Activated T-cell treated with anti-CD3 and anti-CD28 coated beads for 24 hours (primary cell): ENCODE measurements at regions not wholly inside any gene's neighbourhood (a gene's known extent, or its start where the extent isn't known, plus 50 kb on each side); places are given as distances from the start of the nearest gene placed in this dataset.
"Not testable (repeated sequence)": the region's sequence is repeated elsewhere in the genome, so short reads cannot be mapped to it uniquely, and the experiment has no call there.

Source experiments
- DNase-seq: peaks from one replicate; pipeline ENCODE4 v3.0.0-alpha.2; 2020; ENCODE audit warnings: low read depth

GRCh38 chr20:60171313-60171712 lies 213.1 kb downstream of the CDH26 start:
- DNase-seq: no peak

- no peak for DNase-seq
These were observed 213.5 kb downstream of the CDH26 start for GRCh38 chr20:60171738-60172137.

- no peak for DNase-seq
These were observed 214.2 kb downstream of the CDH26 start for GRCh38 chr20:60172346-60172984.

GRCh38 chr20:60177080-60177479 lies 218.9 kb downstream of the CDH26 start:
- DNase-seq: no peak

- no peak for DNase-seq
These were observed 222.8 kb downstream of the CDH26 start for GRCh38 chr20:60180986-60181385.

- DNase-seq: no peak
These were observed 228.2 kb downstream of the CDH26 start for GRCh38 chr20:60186412-60186811.

GRCh38 chr20:60187683-60188082 lies 229.5 kb downstream of the CDH26 start:
- DNase-seq: no peak

- no peak for DNase-seq
These were observed 232.8 kb downstream of the CDH26 start for GRCh38 chr20:60191014-60191413.

- DNase-seq: no peak
These were observed 234.1 kb downstream of the CDH26 start for GRCh38 chr20:60192326-60192725.

- not testable (repeated sequence) for DNase-seq
These were observed 240.9 kb downstream of the CDH26 start for GRCh38 chr20:60199132-60199531.

GRCh38 chr20:60199866-60200265 lies 241.6 kb downstream of the CDH26 start:
- no peak for DNase-seq

- DNase-seq: no peak
These were observed 242.2 kb downstream of the CDH26 start for GRCh38 chr20:60200305-60200918.

- DNase-seq: no peak
These were observed 243.1 kb downstream of the CDH26 start for GRCh38 chr20:60201198-60201835.

GRCh38 chr20:60202046-60202445 lies 243.8 kb downstream of the CDH26 start:
- DNase-seq: no peak

GRCh38 chr20:60203451-60203850 lies 245.2 kb downstream of the CDH26 start:
- no peak for DNase-seq

- DNase-seq: no peak
These were observed 246.4 kb downstream of the CDH26 start for GRCh38 chr20:60204601-60205000.

- no peak for DNase-seq
These were observed 248.0 kb downstream of the CDH26 start for GRCh38 chr20:60206259-60206658.

GRCh38 chr20:60209048-60209447 lies 250.8 kb downstream of the CDH26 start:
- DNase-seq: no peak

GRCh38 chr20:60210779-60211617 lies 252.8 kb downstream of the CDH26 start:
- DNase-seq: peak; percentile 47

- no peak for DNase-seq
These were observed 253.6 kb downstream of the CDH26 start for GRCh38 chr20:60211618-60212463.

GRCh38 chr20:60212695-60213094 lies 254.5 kb downstream of the CDH26 start:
- DNase-seq: no peak
